ENCODE measurements at regions not wholly inside any gene's neighbourhood (a gene's known extent, or its start where the extent isn't known, plus 50 kb on each side); places are given as distances from the start of the nearest gene placed in this dataset.

GRCh38 chr7:12890586-12890985 lies 203.2 kb downstream of the ARL4A start:
- TF ChIP-seq CTCF (IDR thresholded peaks at IDR 0.05; ENCODE audit: insufficient read depth, low read length), result no peak
- no peak for TF ChIP-seq POLR2AphosphoS5 (IDR thresholded peaks at IDR 0.05; ENCODE audit: low read depth)
- TF ChIP-seq REST (IDR thresholded peaks at IDR 0.05; ENCODE audit: insufficient replicate concordance, low read depth), result no peak
